HepG2 (cell line): ENCODE measurements at regions not wholly inside any gene's neighbourhood (a gene's known extent, or its start where the extent isn't known, plus 50 kb on each side); places are given as distances from the start of the nearest gene placed in this dataset.

ENCODE experiments used
- ATAC-seq: fragments of 200-7000 bp; cut with Tn5 transposase; 3 replicates; pipeline ENCODE4 v1.9.1; 2020; ENCODE audit warnings: mild to moderate bottlenecking, moderate library complexity
- BruUV-seq: library from RNA; stranded (reverse); fragments of 400-500 nt; replicated peaks from 2 replicates; lab custom pipeline; 2021; lab: Mats Ljungman, UMichigan
- CTCF ChIA-PET: fragments of 300-600 bp; formaldehyde crosslinking; extraction: SDS; loops from one replicate; lab custom pipeline; 2021; ENCODE audit warnings: low total read pairs, inconsistent platforms, low intra/inter-chr PET ratio; lab: Yijun Ruan, JAX
- POLR2A ChIA-PET: fragments of 350-600 bp; sonication (Branson Sonifier 250); formaldehyde crosslinking; loops from one replicate; lab custom pipeline; 2020; ENCODE audit warnings: antibody characterized with exemption, inconsistent platforms; lab: Yijun Ruan, JAX
- DNase-seq: peaks from one replicate; pipeline ENCODE4 v3.0.0-alpha.2; 2015; ENCODE audit warnings: low spot score
- FAIRE-seq: peaks from 3 replicates; lab custom pipeline; 2011; peaks lifted over from hg19 to GRCh38; lab: Jason Lieb, UNC
- H2AFZ ChIP-seq: one replicate; pipeline ENCODE4 v1.6.1; 2011; ENCODE audit warnings: low read length, inconsistent platforms
- H3K27ac ChIP-seq: fragments of 300-600 bp; 3 replicates; pipeline ENCODE4 v1.8.0; 2011; ENCODE audit warnings: mixed run types, mild to moderate bottlenecking, mixed read lengths, low read length, inconsistent platforms; ENCODE audit not compliant: insufficient read depth; ENCODE audit errors: extremely low read length
- H3K27me3 ChIP-seq, 2 experiments: fragments of 200-600 bp in 1 of 2; 2 replicates in 1 of 2; 3 replicates in 1 of 2; pipeline versions ENCODE4 v1.6.0 to v1.8.0; 2011; ENCODE audit warnings: low read length in 2 of 2, mild to moderate bottlenecking in 2 of 2, moderate library complexity in 2 of 2, inconsistent platforms in 1 of 2; ENCODE audit not compliant: insufficient read depth in 2 of 2, control insufficient read depth in 1 of 2
- H3K36me3 ChIP-seq, 2 experiments: fragments of 200-600 bp in 1 of 2; replicated peaks in 1 of 2; 2 replicates in 1 of 2; 3 replicates in 1 of 2; pipeline versions ENCODE4 v1.5.1 to v1.8.0; 2011; ENCODE audit warnings: low read length in 2 of 2, inconsistent platforms in 1 of 2; ENCODE audit not compliant: insufficient read depth in 2 of 2, control insufficient read depth in 1 of 2
- H3K4me1 ChIP-seq: 2 replicates; pipeline ENCODE4 v1.5.1; 2012; ENCODE audit warnings: low read length, inconsistent platforms; ENCODE audit not compliant: insufficient read depth
- H3K4me2 ChIP-seq: 2 replicates; pipeline ENCODE4 v1.6.0; 2011; ENCODE audit warnings: low read depth, low read length, inconsistent platforms
- H3K4me3 ChIP-seq, 3 experiments: fragments of 200-600 bp in 1 of 3; sonication (generic), shearing (Covaris generic) in 1 of 3; replicated peaks in 1 of 3; 2 replicates each; pipeline ENCODE4 v1.5.1; 2011 to 2016; ENCODE audit warnings: low read length in 3 of 3, inconsistent platforms in 2 of 3, low read depth in 2 of 3, mild to moderate bottlenecking in 2 of 3, control low read depth in 1 of 3, mixed read lengths in 1 of 3; ENCODE audit not compliant: insufficient read depth in 1 of 3
- H3K79me2 ChIP-seq: one replicate; pipeline ENCODE4 v1.6.1; 2011; ENCODE audit warnings: low read length, inconsistent platforms; ENCODE audit not compliant: insufficient read depth
- H3K9ac ChIP-seq: 2 replicates; pipeline ENCODE4 v1.6.0; 2011; ENCODE audit warnings: mild to moderate bottlenecking, low read depth, low read length, inconsistent platforms; ENCODE audit not compliant: insufficient read depth
- H3K9me3 ChIP-seq: 2 replicates; pipeline ENCODE4 v1.5.1; 2012; ENCODE audit warnings: mild to moderate bottlenecking, low read length
- H4K20me1 ChIP-seq: 2 replicates; pipeline ENCODE4 v1.6.0; 2011; ENCODE audit warnings: inconsistent platforms, mild to moderate bottlenecking, low read length, moderate library complexity; ENCODE audit not compliant: insufficient read depth
- AKAP8 ChIP-seq: sonication (generic); formaldehyde crosslinking; IDR thresholded peaks from 2 replicates; pipeline ENCODE4 v1.5.1; 2020; ENCODE audit warnings: mild to moderate bottlenecking, missing genetic modification reagents
- NFATC3 ChIP-seq: sonication (generic); formaldehyde crosslinking; IDR thresholded peaks from 2 replicates; pipeline ENCODE4 v1.5.1; 2020; ENCODE audit warnings: mild to moderate bottlenecking, missing genetic modification reagents
- NFYC ChIP-seq: IDR thresholded peaks from 2 replicates; pipeline ENCODE4 v1.6.1; 2016; ENCODE audit warnings: missing genetic modification reagents, missing compliant biosample characterization
- SNRNP70 ChIP-seq: fragments of 200-400 bp; formaldehyde crosslinking; IDR thresholded peaks from 2 replicates; pipeline ENCODE4 v1.6.1; 2017; ENCODE audit warnings: mild to moderate bottlenecking, low read depth, low read length, moderate library complexity
- SP2 ChIP-seq: sonication (generic); formaldehyde crosslinking; IDR thresholded peaks from 2 replicates; pipeline ENCODE4 v1.5.1; 2020; ENCODE audit warnings: mild to moderate bottlenecking, missing genetic modification reagents
- TEAD3 ChIP-seq: optimal IDR thresholded peaks from 2 replicates; pipeline ENCODE3; 2016; ENCODE audit warnings: borderline replicate concordance
- UBTF ChIP-seq: sonication (generic); formaldehyde crosslinking; IDR thresholded peaks from 2 replicates; pipeline ENCODE4 v1.4.0; 2020; ENCODE audit warnings: mild to moderate bottlenecking, missing genetic modification reagents
- YY1 ChIP-seq: IDR thresholded peaks from 2 replicates; pipeline ENCODE4 v1.6.1; 2011; ENCODE audit warnings: low read length, low read depth, moderate library complexity, mild to moderate bottlenecking; ENCODE audit not compliant: insufficient read depth, insufficient replicate concordance
- ZFP90 ChIP-seq: sonication (generic); formaldehyde crosslinking; IDR thresholded peaks from 2 replicates; pipeline ENCODE4 v1.8.0; 2022; ENCODE audit warnings: missing genetic modification reagents, mild to moderate bottlenecking, inconsistent platforms, borderline replicate concordance
- ZNF256 ChIP-seq: sonication (generic); formaldehyde crosslinking; conservative IDR thresholded peaks from 2 replicates; pipeline ENCODE4 v1.4.0; 2020; ENCODE audit warnings: missing genetic modification reagents
- ZNF274 ChIP-seq: sonication (generic); formaldehyde crosslinking; IDR thresholded peaks from 2 replicates; pipeline ENCODE4 v1.5.1; 2020; ENCODE audit warnings: mild to moderate bottlenecking, missing genetic modification reagents
- ZNF557 ChIP-seq: sonication (generic); formaldehyde crosslinking; IDR thresholded peaks from 2 replicates; pipeline ENCODE4 v1.4.0; 2020; ENCODE audit warnings: missing genetic modification reagents
- WGBS: methylation state at CpG from one replicate; pipeline ENCODE4 v1.1.6; 2017; ENCODE audit warnings: low lambda C conversion rate; 5-methylcytosine and 5-hydroxymethylcytosine counted together
- in situ Hi-C: cut with HindIII; loops from 2 replicates; pipeline ENCODE4 v1.10.0; 2017; ENCODE audit warnings: low pct_unique_long_range_greater_than_20kb; ENCODE audit not compliant: extremely low pct_ligation_motif_present
- intact Hi-C: fragments of 100-400 bp; cut with micrococcal nuclease; formaldehyde crosslinking; loops from one replicate; pipeline ENCODE4 v1.10.0; 2022; ENCODE audit not compliant: unreplicated experiment

- no TSS peak for BruUV-seq
- FAIRE-seq (no peak), DNase-seq (no peak), ATAC-seq (no peak)
- no peak overlapping the region for H3K27ac ChIP-seq
- no peak overlapping the region for H3K4me3 ChIP-seq
- H3K79me2 ChIP-seq, result no peaks in the 10 kb centered on the region
- H3K36me3 ChIP-seq, result no peaks in the 10 kb centered on the region
- no peaks in the 10 kb centered on the region for H3K27me3 ChIP-seq
- in situ Hi-C loops, result no loop called here
- intact Hi-C loops, result no loop called here
- 8% methylated on average over 4 of the region's 4 CpGs for WGBS
- H3K4me2 ChIP-seq, result no peak overlapping the region
- no peak overlapping the region for H2AFZ ChIP-seq
- no peaks in the 10 kb centered on the region for H3K4me1 ChIP-seq
- POLR2A ChIA-PET, result no interaction called here
- no peaks in the 10 kb centered on the region for H3K9me3 ChIP-seq
- TF ChIP-seq SP2 (CRISPR knock-in tag), result no peak
- TF ChIP-seq ZNF256 (CRISPR knock-in tag), result no peak
- no peak for TF ChIP-seq AKAP8 (CRISPR knock-in tag)
- no peak for TF ChIP-seq NFYC
- TF ChIP-seq NFATC3 (CRISPR knock-in tag), result no peak
- TF ChIP-seq ZNF557 (CRISPR knock-in tag), result no peak
- no peak for TF ChIP-seq UBTF (CRISPR knock-in tag)
- TF ChIP-seq YY1, result no peak
- no peak for TF ChIP-seq TEAD3 (CRISPR knock-in tag)
- no peak for TF ChIP-seq ZNF274 (CRISPR knock-in tag)
- no peak for TF ChIP-seq SNRNP70
- no peak for TF ChIP-seq ZFP90 (CRISPR knock-in tag)
- no peaks in the 10 kb centered on the region for H4K20me1 ChIP-seq
- CTCF ChIA-PET, result no interaction called here
- H3K9ac ChIP-seq, result no peak overlapping the region
Measured at GRCh38 chr6:91298543-91299145, 711.8 kb upstream of the MAP3K7 start.
